ENCODE measurements at regions not wholly inside any gene's neighbourhood (a gene's known extent, or its start where the extent isn't known, plus 50 kb on each side); places are given as distances from the start of the nearest gene placed in this dataset.

GRCh38 chr1:58923090-58923470 is 139.2 kb upstream of the JUN start:
- Histone ChIP-seq H2AFZ (ENCODE audit: low read length) (no peak overlapping the region), H3K4ac (replicated peaks; ENCODE audit: insufficient read length, low read depth, low read length) (no peak overlapping the region), H2BK5ac (ENCODE audit: low read depth, low read length) (no peak overlapping the region), H3K27ac (ENCODE audit: low read depth, low read length) (no peak overlapping the region), H3K4me1 (replicated peaks in 1 of 4; ENCODE audit: control insufficient read depth in 3 of 4, insufficient read depth in 4 of 4, low read length in 3 of 4) (no peaks in the 10 kb centered on the region), H3K9me3 (ENCODE audit: insufficient read depth in 2 of 2, low read depth in 1 of 2, low read length in 1 of 2) (no peaks in the 10 kb centered on the region), H4K5ac (ENCODE audit: insufficient read length, low read depth, low read length) (no peak overlapping the region), H4K91ac (replicated peaks; ENCODE audit: insufficient read length, low read length) (no peak overlapping the region), H3K36me3 (ENCODE audit: control insufficient read depth in 2 of 4, insufficient read depth in 4 of 4, low read length in 3 of 4) (no peaks in the 10 kb centered on the region), H3K14ac (ENCODE audit: insufficient read length) (no peak overlapping the region), H3K56ac (replicated peaks; ENCODE audit: insufficient read length, low read depth, low read length) (no peak overlapping the region), H3K18ac (ENCODE audit: extremely low read depth, low read length) (no peak overlapping the region), H2BK12ac (ENCODE audit: low read depth, low read length) (no peak overlapping the region), H3K4me2 (ENCODE audit: insufficient read depth in 1 of 2, low read depth in 2 of 2, low read length in 2 of 2) (no peak overlapping the region), H2BK120ac (replicated peaks; ENCODE audit: low read depth, low read length) (no peak overlapping the region), H4K8ac (ENCODE audit: extremely low read depth, insufficient read depth, low read length) (no peak overlapping the region), H4K20me1 (replicated peaks in 1 of 2; ENCODE audit: control insufficient read depth in 1 of 2, insufficient read depth in 2 of 2, low read length in 2 of 2) (no peaks in the 10 kb centered on the region), H2BK20ac (ENCODE audit: low read length) (no peak overlapping the region), H2BK15ac (ENCODE audit: low read length) (no peak overlapping the region), H3K79me2 (ENCODE audit: control insufficient read depth in 1 of 2, insufficient read depth in 2 of 2, low read length in 2 of 2) (no peaks in the 10 kb centered on the region), H3K79me1 (ENCODE audit: low read depth, low read length) (no peaks in the 10 kb centered on the region), H3K23ac (ENCODE audit: insufficient read length) (no peak overlapping the region), H3K27me3 (replicated peaks in 1 of 4; ENCODE audit: control insufficient read depth in 3 of 4, extremely low read depth in 1 of 4, insufficient read depth in 3 of 4, low read length in 3 of 4) (no peaks in the 10 kb centered on the region), H3K4me3 (ENCODE audit: extremely low read depth in 1 of 4, insufficient read depth in 2 of 4, low read depth in 3 of 4, low read length in 4 of 4) (no peak overlapping the region), H3K23me2 (ENCODE audit: low read depth, low read length) (no peaks in the 10 kb centered on the region; the same call in 1 of the 2 replicates), H2AK5ac (ENCODE audit: low read depth, low read length) (no peak overlapping the region), H3K9ac (replicated peaks in 1 of 4; ENCODE audit: extremely low read depth in 1 of 4, low read depth in 3 of 4, low read length in 3 of 4) (no peak overlapping the region)
- CTCF ChIA-PET (ENCODE audit: partially characterized antibody), result no interaction called here
- FAIRE-seq, result no peak
- POLR2A ChIA-PET (ENCODE audit: partially characterized antibody), result interaction anchor here (0.6 kb wide), 1 partner anchor 60 kb away, joined by 3 read pairs; no protein-coding TSS in a partner anchor
- TF ChIP-seq TAF1 (IDR thresholded peaks at IDR 0.05; ENCODE audit: low read depth, low read length) (no peak), KDM1A (IDR thresholded peaks at IDR 0.05; ENCODE audit: borderline replicate concordance, low read length) (no peak)
- 91% methylated on average over 3 of the region's 3 CpGs; no CpG with 5 or more reads in 1 of the 2 experiments for WGBS, 2 experiments (ENCODE audit: extremely low coverage in 1 of 2, insufficient coverage in 1 of 2, insufficient read length in 1 of 2, insufficient replicate concordance in 2 of 2, low coverage in 1 of 2, low lambda C conversion rate in 2 of 2, missing lambda C conversion rate in 1 of 2)
- DNase-seq (ENCODE audit: low read depth in 1 of 2, low spot score in 2 of 2), result no peak

Data from H1 (cell line).